Tibial artery (tissue), 4 donors: ENCODE measurements at regions not wholly inside any gene's neighbourhood (a gene's known extent, or its start where the extent isn't known, plus 50 kb on each side); places are given as distances from the start of the nearest gene placed in this dataset.

Experiments
- DNase-seq, 2 donors: peaks; one replicate each; pipeline ENCODE4 v3.0.0-alpha.2; 2019
- H3K27ac ChIP-seq, 2 donors: fragments of 200-600 bp; sonication (generic) in 1 of 2; 1 replicate in 1 of 2; 2 replicates in 1 of 2; pipeline ENCODE4 v1.5.1; 2018 to 2019; ENCODE audit warnings: mild to moderate bottlenecking in 1 of 2
- H3K27me3 ChIP-seq, 2 donors: fragments of 200-600 bp; sonication (generic) in 1 of 2; one replicate each; pipeline versions ENCODE4 v1.5.1 to v1.6.0; 2016 to 2019
- H3K36me3 ChIP-seq, 3 donors: fragments of 200-600 bp; sonication (generic) in 2 of 3; one replicate each; pipeline ENCODE4 v1.5.1; 2016 to 2019; ENCODE audit warnings: mild to moderate bottlenecking in 2 of 3
- H3K4me1 ChIP-seq, 4 donors: fragments of 200-600 bp; sonication (generic) in 2 of 4; 1 replicate in 3 of 4; 2 replicates in 1 of 4; pipeline ENCODE4 v1.5.1; 2016 to 2019
- H3K4me3 ChIP-seq, 2 donors: fragments of 200-600 bp; sonication (generic) in 1 of 2; 1 replicate in 1 of 2; 2 replicates in 1 of 2; pipeline ENCODE4 v1.5.1; 2018 to 2019; ENCODE audit warnings: mild to moderate bottlenecking in 2 of 2
- H3K9me3 ChIP-seq, 3 donors: fragments of 200-600 bp; sonication (generic) in 1 of 3; one replicate each; pipeline ENCODE4 v1.5.1; 2016 to 2019
- CTCF ChIP-seq, 2 experiments: fragments of 200-600 bp in 1 of 2; fragments of 450-650 bp in 1 of 2; IDR thresholded peaks; one replicate each; pipeline ENCODE4 v1.5.1; 2017 to 2019; ENCODE audit warnings: antibody characterized with exemption in 2 of 2, mild to moderate bottlenecking in 1 of 2, moderate library complexity in 1 of 2
- intact Hi-C: fragments of 100-400 bp; cut with DNase I; formaldehyde crosslinking; loops from one replicate; pipeline ENCODE4 v1.15.0; 2023; ENCODE audit warnings: low total_unique reads

DNA sequence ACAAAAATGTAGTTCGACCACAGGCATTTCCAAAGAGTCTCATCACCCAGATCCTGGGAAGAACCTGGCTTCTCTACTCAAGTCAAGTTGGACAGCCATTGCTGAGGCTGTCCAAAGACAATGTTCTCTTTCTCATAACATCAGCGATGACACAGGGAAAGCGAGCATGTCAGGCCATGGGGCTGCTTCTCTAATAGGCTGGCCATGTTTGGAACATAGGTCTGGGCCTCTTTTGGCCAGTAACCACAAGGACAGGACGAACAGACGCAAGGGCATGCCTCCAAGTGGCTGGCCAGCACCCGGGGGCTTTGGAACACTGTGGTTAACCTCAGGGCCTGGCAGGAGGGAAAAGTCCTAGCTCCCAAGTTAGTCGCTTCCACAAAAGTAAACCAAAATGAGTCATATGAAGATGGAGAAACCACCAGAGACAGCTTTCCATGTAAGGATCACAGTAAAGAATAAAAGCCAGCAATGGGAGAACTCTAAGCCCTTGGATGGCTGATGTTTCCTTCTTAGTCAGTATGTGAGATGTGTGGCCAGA, 80.6 kb upstream of the SLC44A3 start:
- intact Hi-C loops: no loop called here

GRCh38 chr1:94738371-94738770, 81.8 kb upstream of the SLC44A3 start:
- no peak for TF ChIP-seq CTCF (IDR thresholded peaks at IDR 0.05)
- Histone ChIP-seq H3K4me1 (peaks cover 0 to 33% (median 11%) of the 10 kb centered on the region in 4 donors), H3K27ac (no peak overlapping the region), H3K9me3 (no peaks in the 10 kb centered on the region), H3K36me3 (no peaks in the 10 kb centered on the region), H3K4me3 (no peak overlapping the region), H3K27me3 (no peaks in the 10 kb centered on the region)
- intact Hi-C loops: no loop called here
- DNase-seq: no peak

More for the DNA sequence above, 80.6 kb upstream of the SLC44A3 start:
- H3K4me3 ChIP-seq: no peak overlapping the region
- no peaks in the 10 kb centered on the region for H3K9me3 ChIP-seq
- H3K4me1 ChIP-seq: peaks cover 0 to 33% (median 11%) of the 10 kb centered on the region in 4 donors
- H3K36me3 ChIP-seq: no peaks in the 10 kb centered on the region
- H3K27ac ChIP-seq: peak overlapping the region in 1 of 2 donors; percentile 11
- H3K27me3 ChIP-seq: no peaks in the 10 kb centered on the region
- no peak for TF ChIP-seq CTCF (IDR thresholded peaks at IDR 0.05)
- peak; percentile 78 to 91 for DNase-seq

DNA sequence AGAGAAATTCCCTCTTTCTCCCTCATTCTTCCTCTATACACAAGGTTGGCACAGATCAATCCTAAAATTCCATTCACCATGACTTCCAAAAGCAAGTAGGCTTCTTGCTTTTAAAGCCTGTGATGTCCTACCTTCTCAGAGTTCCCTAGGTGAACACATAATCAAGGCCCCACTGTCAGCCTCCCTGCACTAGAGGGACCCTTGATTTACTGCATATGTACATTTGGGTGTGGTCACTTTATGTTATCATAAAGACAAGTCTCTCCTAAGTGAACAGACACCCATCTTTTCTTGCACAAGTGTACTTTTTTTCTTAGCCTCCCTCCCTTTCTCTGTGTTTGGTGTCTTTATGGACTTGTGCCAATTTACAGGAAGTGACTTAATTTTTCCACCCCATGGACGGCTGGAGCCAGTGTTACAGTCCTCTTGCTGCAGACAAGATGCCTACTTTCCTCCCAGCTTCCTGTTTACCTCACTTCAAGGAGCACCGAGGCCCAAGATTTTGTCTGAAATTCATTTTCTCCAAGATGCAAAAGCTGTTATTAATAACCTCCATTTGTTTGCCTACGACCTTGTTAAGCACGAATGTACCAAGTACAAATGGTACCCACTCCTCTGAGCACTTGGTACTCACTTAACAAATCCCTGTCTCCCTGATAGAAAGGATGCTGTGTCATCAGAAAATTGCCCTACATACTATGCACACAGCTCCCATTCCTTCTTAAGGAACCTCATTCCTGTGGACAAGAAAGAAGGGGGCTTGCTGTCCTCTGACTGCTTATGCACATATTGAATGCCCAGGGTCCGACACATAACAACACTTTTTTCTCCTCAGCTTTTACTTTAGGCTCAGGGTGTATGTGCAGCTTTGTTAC, 82.8 kb upstream of the SLC44A3 start:
- H3K9me3 ChIP-seq: no peaks in the 10 kb centered on the region
- DNase-seq: no peak
- H3K27ac ChIP-seq: no peak overlapping the region
- H3K4me1 ChIP-seq: peaks cover 0 to 33% (median 11%) of the 10 kb centered on the region in 4 donors
- no peak overlapping the region for H3K4me3 ChIP-seq
- no peaks in the 10 kb centered on the region for H3K36me3 ChIP-seq
- TF ChIP-seq CTCF (IDR thresholded peaks at IDR 0.05): no peak
- no peaks in the 10 kb centered on the region for H3K27me3 ChIP-seq
- intact Hi-C loops: no loop called here

- Histone ChIP-seq H3K4me1 (peaks cover 0 to 33% (median 11%) of the 10 kb centered on the region in 4 donors), H3K9me3 (no peaks in the 10 kb centered on the region), H3K27ac (no peak overlapping the region), H3K36me3 (no peaks in the 10 kb centered on the region), H3K4me3 (no peak overlapping the region), H3K27me3 (no peaks in the 10 kb centered on the region)
- DNase-seq: no peak
- intact Hi-C loops: no loop called here
- TF ChIP-seq CTCF (IDR thresholded peaks at IDR 0.05): no peak
Observed at GRCh38 chr1:94736549-94736948, 83.6 kb upstream of the SLC44A3 start.

DNA sequence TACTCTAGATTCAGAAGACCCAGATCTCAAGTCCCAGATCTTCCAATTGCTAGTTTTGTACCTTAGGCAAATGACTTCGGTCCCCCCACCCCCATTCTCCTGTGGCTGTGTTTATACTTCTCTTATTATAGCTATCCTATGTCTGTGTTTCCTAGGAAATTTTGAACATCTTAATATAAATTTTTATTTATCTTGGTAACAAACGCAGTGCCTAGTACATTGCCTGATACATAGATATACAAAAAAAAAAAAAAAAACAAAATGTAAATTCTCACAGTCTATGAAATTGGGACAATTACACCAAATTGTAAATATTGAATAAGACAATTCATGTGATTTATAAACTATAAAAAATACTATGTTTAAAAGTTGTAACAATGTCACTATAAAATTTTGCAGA, 84.1 kb upstream of the SLC44A3 start:
- no peak overlapping the region for H3K4me3 ChIP-seq
- no peaks in the 10 kb centered on the region for H3K9me3 ChIP-seq
- no peaks in the 10 kb centered on the region for H3K36me3 ChIP-seq
- no peak for DNase-seq
- intact Hi-C loops: no loop called here
- H3K27me3 ChIP-seq: no peaks in the 10 kb centered on the region
- H3K4me1 ChIP-seq: peaks cover 0 to 33% (median 11%) of the 10 kb centered on the region in 4 donors
- peak overlapping the region in 1 of 2 donors; percentile 52 for H3K27ac ChIP-seq
- TF ChIP-seq CTCF (IDR thresholded peaks at IDR 0.05): no peak
